GM12873 (cell line): ENCODE measurements at regions not wholly inside any gene's neighbourhood (a gene's known extent, or its start where the extent isn't known, plus 50 kb on each side); places are given as distances from the start of the nearest gene placed in this dataset.

ENCODE experiments used
- TF ChIP-seq, protein P1 (sequence below): IDR thresholded peaks from 2 replicates; pipeline ENCODE4 v1.5.1; 2012; ENCODE audit warnings: low read depth, mild to moderate bottlenecking, moderate library complexity, low read length, control low read depth; ENCODE audit not compliant: insufficient read depth; ENCODE audit errors: missing control alignments

DNA sequence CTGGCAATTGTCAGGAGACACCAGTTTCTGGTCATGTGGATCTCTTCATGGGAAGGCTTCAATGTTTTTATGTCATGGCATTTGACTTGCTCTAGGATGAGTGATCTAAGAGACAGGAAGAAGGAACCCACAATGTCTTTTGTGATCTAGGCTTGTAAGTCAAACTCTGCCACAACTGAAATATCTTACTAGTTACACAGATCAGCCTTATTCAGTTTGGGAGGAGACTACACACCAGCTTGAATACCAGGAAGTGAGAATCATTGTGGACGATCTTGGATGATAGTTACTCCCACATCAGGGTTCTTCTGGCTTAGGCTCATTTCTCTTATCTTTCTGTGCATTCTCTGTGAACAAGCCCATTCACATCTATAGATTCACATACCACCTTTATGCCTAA lies 236.2 kb upstream of the FBXO33 start:
- TF ChIP-seq, protein P1, sequence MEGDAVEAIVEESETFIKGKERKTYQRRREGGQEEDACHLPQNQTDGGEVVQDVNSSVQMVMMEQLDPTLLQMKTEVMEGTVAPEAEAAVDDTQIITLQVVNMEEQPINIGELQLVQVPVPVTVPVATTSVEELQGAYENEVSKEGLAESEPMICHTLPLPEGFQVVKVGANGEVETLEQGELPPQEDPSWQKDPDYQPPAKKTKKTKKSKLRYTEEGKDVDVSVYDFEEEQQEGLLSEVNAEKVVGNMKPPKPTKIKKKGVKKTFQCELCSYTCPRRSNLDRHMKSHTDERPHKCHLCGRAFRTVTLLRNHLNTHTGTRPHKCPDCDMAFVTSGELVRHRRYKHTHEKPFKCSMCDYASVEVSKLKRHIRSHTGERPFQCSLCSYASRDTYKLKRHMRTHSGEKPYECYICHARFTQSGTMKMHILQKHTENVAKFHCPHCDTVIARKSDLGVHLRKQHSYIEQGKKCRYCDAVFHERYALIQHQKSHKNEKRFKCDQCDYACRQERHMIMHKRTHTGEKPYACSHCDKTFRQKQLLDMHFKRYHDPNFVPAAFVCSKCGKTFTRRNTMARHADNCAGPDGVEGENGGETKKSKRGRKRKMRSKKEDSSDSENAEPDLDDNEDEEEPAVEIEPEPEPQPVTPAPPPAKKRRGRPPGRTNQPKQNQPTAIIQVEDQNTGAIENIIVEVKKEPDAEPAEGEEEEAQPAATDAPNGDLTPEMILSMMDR: no peak

DNA sequence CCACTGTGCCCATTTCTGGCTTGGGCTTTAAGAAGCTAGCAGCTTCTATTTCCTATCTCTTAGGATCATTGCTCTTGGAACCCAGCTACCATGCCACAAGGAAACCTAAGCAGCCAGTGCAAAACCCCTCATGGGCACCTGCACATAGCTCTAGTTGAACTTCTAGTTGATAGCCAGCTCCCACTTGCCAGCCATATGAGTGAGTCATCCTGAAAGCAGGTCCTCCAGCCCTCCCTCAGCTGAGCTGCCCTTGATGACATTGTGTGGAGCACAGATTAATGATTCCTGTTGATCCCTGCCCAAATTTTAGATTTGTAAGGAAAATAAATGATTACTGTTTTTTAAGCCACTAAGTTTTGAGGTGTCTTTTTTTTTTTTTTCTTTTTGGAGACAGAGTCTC lies 234.2 kb upstream of the FBXO33 start:
- TF ChIP-seq, protein P1: no peak

DNA sequence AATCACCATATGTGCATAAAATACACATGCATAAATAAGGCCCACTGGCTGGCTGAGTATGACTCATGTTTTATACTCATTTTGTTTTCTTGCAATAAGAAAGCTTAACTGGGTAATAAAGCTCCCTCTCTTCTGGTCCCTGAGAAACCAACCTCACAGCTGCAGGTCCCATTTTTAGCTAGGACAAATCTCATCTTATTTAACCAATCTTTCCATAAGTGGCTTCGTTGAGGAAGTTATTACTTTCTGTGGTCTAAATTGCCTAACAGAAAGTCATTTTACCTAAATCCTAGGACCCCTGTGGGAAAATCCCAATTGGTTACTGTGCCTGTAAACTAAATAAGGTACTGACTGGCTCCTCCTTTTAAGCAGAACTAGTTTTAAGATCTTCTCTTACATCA lies 232.8 kb upstream of the FBXO33 start:
- TF ChIP-seq, protein P1: no peak

DNA sequence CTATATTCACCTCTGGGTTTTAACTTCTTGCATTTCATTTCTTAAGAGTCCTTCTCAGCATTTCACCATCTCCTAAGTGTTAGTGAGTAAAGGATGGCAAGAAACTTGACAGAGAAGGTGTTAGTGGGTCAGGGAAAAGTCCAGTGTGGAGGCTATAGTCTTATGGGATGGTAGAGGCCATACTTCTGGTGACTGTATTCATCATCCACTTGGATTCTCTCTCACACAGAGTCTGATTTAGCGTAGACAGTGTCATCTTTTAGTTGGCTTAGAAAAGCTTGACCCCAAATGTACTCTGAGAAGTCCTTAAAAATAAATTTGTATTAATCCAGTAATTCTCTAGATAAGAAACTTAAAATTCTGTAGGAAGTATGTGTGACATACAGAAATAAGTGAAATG lies 232.4 kb upstream of the FBXO33 start:
- TF ChIP-seq, protein P1: no peak

DNA sequence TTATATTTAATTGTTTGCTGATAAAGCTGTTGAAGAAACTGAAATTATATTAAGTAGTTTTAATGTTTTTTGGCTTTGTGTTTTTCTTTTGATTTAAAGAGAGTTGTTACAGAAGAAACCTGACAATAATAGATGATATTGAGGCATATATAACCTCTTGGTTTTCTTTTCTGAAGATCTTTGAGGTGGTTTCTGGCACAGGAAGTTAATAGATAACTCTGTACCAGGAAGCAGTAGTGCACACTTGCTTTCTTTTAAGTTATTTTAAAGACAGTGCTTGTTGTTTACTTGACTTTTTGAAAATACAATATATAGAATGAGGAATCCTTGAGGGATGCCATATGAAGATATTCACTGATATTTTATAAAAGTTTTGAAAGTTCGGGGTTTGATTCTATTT lies 209.0 kb upstream of the FBXO33 start:
- TF ChIP-seq, protein P1: no peak

DNA sequence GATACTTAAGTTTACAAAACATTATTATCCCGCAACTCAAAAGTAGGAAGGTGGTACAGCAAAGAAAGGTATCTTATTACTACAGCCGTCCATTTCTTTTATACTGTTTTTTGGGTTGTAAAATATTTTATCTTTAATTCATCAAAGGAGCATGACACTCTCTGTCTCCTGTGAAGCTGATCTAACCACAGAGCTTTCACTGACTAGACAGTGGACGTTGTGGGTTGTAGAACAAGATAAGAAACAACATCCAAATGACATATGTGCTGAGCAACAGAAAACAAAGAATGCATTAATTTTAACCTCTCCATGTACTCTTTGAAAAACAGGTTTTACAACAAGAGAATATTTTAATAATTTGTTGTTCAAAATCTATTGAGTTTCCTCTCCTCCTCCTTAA lies 195.9 kb upstream of the FBXO33 start:
- TF ChIP-seq, protein P1: no peak

DNA sequence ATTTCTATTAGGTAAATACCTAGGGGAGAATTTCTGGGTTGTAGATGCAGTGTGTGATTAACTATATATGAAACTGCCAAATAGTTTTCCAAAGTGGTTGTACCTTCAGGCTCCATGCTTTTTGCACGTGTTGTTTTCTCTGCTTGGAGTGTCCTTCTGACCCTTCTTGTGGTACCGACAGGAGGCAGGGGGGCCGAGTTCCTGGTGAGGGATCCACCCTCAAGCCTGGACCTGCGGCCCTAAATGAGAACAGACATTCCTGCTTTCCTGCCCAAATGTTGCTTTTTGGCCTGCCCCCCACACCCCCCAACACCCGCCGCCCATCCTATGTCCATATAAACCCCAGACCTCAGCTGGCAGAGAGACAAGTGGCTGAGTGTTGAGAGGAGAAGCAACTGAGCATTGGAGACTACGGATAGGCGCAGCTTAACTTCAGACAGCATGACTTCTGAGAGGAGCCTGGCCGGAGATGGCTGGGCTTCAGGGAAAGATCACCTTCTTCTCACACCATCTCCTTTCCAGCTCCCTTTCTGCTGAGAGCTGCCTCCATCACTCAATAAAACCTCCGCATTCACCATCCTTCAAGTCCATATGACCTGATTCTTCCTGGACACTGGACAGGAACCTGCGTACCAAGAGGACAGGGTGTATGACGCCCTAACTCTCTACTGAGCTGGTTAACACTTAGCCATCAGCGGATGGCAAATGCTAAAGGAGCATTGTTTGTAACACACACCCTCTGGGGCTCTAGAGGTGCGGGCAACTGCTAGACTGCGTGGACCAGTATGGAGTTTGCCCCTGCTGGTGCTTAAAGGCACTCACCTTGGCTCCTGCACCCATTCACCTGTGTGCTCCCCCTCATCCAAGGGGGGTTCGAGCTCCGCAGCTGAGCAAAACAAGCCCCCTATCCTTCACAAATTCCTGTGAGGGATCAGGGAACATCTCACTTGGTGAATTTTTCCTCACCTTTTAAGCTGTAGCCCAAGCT lies 194.7 kb upstream of the FBXO33 start:
- TF ChIP-seq, protein P1: no peak
